ENCODE measurements at regions not wholly inside any gene's neighbourhood (a gene's known extent, or its start where the extent isn't known, plus 50 kb on each side); places are given as distances from the start of the nearest gene placed in this dataset.
"Not testable (repeated sequence)": the region's sequence is repeated elsewhere in the genome, so short reads cannot be mapped to it uniquely, and the experiment has no call there.

DNA sequence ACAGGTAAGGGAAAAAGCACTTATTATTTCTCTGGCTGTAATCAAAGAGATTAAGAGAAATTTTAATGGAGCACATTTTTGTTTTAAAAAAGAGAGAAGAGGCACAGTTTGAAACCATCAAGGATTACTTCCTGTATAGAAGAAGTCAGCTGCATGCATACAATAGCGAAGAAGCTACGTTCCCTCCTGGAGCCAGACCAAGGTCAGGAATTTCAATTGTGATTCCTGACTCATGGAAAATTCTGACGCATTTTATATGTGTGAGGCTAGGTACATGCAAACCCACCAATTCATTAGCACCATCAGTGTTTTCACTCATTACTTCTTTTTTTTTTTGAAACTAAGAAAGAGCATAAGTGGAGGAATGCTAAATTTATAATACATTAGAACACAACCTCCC, 232.7 kb upstream of the SGK1 start:
- no peak for DNase-seq

DNA sequence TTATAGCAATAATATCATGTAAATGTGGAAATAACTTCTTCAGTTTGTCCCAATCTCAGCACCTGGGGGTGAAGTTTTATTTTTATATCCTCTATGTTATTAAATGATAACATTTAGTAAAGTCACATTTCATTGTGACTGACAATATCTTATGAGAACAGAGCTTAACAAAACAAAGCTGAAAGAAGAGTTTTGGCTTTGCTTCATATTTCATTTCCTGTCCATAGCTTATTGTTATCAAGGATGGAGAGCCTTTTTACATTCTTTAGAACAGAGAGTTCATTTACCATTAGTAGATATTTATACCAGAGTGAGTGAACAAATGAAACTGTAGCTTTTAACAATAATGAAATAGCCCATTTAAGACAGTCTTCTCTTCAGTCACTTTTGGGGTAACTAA, 231.9 kb upstream of the SGK1 start:
- no peak for DNase-seq

DNA sequence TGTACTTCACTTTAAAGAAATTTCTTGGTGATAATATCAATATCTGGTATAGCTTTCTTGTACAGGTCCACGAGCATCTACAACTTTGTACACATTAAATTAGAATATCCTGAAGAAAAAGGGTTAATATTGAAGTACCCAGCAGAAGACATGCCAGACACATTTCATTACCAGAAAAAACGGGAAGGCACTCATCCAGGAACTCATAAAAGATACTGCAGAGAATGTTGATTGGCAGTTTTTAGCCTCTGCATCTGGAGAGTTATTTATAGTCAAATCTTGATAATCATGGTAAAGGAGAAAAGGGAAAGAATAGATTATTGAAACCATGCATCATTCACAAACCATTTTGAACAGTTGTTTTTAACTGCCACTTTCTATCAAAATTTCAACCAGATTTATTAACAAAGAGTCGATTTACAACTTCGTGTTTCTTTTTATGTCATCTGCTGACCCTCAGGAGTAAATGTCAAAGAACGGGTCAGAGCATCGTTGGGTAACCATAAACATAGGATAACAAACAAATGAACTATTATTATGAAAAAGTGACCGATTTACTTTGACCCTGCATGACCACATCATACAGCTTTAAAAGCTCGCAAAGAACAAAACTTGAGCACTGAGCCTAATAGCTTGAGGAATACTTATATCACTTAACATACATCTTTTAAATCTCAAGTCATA, 229.2 kb upstream of the SGK1 start:
- no peak for DNase-seq

DNA sequence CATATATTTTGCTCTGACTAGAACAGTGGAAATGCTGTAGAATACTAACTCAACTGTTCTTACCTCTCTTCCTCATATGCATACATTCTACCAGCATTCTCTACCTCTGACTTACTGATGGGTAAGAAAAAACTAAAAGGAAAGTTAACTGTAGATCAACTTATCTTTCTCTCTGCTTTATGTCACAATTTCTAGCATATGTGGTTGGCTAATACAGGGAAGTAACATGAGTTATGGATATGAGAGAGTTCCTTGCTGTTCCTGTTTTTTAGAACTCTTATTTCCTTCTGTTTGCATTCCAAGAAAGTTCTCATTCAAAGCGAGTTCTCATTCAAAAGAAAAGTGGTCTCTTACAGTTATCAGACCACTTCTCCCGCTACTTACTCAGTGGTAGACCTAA, 226.8 kb upstream of the SGK1 start:
- DNase-seq, result no peak

DNA sequence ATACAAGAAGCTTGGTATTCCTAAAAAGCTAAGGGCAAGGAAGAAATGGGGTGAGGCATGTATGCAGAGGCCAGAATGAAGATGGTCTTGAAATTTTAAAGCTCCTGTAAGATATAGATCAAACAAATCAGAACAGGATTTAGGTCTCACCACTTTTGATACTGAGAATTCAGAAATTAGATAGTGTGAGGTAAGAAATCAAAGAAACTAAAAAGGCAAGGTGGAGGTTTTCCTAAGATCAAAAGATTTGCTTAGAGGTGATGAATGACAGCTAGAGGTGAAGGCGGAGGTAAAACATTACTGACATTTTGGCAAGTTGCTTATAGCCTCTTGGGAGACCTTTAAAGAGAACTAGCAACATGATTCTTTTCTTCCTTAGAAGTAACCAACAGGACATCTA, 225.2 kb upstream of the SGK1 start:
- no peak for DNase-seq

DNA sequence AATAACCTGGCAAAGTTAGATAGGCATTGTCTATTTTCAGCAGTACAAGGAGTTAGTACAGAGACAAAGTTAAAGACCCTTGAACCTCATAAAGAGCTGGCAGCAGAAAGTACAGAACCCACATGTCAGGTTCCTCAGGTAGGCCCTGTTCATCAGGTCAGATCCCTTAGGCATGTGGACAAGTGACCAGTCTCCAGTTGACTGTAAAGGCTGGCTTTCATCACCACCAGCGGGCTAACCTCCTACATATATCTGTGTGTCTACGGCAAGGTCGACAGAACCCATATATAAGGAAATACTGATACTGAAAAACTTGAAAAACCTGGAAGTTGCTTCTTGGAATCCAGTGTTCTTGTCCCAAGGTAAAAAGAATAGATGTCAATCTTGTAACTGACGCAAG, 223.1 kb upstream of the SGK1 start:
- DNase-seq, result no peak

DNA sequence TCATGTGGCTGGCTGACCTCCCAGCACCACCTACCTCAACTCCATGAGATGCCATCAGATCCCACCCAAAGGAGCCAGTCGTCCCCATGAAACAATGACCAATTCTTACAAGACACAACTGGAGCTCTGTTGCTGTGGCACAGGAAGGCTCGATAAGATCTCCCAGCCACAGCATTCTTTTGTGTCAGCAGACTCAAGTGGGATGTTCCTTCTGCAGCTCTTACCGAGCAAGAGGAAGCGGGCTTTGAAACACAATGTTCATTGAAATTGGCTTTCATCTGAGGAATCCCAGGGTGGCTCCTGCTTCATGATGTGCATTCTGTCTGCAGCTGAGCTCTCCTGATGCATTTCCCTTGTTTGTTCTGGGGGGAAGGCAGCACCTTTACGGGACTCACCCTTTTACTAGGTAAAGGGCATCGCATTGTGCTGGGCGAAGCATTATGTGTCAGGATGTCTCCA, 222.0 kb upstream of the SGK1 start:
- DNase-seq, result no peak

DNA sequence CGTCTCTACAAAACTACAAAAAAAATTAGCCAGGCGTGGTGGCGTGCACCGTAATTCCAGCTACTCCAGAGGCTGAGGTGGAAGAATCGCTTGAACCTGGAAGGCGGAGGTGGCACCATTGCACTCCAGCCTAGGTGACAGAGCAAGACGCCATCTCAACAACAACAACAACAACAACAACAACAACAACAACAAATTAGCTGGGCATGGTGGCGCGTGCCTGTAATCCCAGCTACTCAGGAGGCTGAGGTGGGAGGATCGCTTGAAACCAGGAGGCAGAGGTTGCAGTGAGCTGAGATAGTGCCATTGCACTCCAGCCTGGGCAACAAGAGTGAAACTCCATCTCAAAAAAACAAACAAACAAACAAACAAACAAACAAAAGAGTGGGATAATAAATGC, 219.9 kb upstream of the SGK1 start:
- DNase-seq, result not testable (repeated sequence)

DNA sequence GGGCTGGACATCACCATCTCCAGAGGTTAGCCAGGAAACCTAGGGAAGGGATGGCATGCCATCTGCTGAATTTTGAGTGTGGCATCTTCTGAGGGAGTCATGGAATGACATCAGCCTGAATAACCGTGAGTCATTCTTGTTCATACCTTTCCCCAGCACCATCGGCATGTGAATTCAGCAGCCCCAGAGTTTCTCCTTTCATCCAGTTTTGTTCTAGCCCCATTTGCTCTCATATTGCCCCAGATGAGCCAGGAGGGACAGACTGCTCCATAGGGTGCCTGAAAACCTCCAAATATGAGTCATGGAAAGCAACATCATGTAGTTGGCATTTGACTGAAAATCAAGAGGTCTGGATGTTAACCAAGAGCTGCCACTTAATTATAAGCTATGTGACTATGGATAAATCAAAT, 219.2 kb upstream of the SGK1 start:
- no peak for DNase-seq

DNA sequence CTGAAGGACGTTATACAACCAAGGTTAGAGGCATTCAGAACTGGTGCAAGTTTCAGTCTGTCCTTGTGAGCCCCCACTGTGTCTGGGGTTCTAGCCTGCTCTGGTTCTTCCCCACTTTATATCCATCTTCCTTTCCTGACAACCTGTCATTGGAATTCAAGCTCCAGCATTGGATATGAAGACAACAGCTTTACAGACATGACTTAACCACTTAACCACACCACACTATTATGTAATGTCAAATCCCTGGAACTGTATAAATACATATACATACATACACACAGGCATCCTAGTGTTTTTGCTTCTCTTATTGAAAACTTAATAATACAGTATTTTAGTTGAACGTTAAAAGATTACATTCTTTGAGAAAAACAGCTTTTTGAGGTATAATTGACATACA, 217.9 kb upstream of the SGK1 start:
- DNase-seq, result no peak

DNA sequence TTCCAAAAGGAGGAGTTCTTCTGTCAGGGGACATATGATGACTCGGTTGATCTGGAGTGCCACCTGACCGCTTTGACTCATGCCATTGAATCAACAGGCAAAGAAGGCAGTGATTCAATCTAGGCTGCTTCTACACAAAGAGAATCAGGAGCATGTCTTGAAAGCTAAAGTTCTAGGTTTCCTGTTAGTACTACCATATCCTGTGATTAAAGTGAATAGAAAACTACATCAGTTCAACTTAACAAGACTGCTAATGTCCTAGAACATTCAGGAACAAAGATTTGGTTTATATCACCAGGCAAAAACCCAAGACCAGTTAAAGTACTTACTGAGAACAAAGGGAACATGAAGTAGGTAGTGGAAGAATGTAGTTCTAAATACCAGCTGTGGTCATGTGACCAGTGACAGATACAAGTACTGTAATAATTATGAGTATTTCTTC, 216.8 kb upstream of the SGK1 start:
- DNase-seq, result no peak

DNA sequence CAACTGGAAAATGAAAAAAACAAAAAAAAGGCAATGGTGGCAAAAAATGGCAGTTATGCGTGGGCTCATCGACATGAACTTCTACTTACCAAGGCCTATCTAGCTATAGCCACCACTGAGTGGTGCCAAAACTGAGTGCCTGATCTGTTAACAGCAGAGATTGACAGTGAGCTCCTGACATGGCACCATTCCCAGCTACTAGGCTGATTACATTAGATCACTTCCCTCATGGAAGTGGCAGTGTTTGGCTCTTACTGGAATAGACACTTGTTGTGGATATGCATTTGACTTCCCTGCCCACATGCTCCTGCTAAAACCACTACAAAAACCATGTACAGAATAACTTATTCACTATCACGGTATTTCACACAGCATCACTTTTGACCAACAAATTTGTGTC, 216.1 kb upstream of the SGK1 start:
- DNase-seq, result no peak

DNA sequence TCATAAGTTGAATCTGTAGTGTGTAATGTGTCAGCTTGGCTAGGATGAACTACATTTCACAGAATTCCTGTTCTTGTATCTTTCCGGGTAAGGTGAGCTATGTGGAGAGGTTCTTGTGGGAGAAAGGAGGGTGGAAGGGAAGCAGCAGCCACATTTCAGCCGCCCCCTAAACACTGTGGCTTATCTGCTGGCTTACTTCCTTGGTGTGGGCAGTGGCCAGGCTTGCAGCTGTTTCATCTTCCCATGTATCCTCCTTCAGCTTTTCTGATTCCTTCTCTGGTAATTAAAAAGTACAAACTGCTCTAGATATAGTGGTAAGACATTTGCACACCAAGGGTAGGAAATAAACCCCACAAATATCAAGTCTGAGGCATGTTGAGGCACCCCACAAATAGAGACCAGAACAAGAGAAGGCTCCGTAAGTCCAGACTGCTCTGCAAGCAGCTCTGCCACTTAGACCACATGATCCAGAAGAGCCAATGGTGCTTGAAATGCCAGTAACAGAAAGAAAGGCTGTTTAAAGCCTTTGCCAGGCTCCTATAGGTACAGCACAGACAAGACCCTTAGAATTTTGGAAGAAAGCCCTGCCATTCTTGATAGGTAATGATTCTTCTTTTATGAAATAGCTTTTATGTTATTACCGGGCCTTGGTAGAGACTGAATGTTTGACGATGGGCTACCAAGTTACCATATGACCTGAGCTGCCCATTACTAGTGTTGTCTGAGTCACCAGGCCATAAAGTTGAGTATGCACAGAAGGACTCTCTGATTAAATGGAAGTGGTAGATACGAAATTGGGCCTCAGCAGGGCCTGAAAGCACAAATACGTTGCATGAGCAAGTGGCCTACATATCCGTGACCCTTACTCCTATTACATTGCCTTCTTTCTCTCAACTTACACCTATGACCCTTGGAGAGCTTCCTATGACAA, 215.0 kb upstream of the SGK1 start:
- DNase-seq, result no peak

DNA sequence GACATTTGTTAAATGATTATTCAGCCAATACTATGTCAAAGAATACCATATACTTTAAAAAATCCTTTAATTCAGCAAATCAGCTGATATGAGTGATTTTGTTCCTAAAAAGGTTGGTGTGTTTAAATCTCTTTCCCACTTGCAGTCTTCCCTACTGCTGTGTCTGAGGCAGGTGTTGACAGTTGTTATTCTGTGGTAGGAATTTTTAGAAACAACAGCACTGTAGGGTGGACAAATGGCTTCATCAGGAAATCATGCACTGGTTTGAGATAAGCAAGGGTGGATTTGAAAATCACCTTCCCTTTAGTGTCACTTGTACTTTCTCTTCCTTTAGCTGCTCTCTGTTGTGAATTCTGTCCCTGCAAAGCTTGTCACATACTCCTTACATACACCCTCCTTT, 213.7 kb upstream of the SGK1 start:
- DNase-seq, result no peak

DNA sequence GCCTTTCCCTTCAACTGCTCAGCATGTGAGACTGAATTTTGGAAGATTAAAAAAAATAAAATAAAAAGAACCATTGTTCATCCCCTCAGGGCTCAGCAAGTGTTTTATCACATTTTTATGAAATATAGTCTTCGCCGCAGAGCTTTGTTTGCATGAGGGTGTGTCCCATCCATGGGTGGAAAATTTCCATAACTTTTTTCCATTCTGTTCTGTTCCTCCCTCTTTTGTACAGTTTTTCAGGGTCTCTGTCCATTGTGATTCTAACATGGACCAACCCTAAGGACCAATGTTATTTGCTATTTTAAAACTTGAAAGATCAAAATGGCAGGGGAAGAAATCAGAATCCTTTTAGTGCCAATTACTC, 213.3 kb upstream of the SGK1 start:
- DNase-seq, result no peak

DNA sequence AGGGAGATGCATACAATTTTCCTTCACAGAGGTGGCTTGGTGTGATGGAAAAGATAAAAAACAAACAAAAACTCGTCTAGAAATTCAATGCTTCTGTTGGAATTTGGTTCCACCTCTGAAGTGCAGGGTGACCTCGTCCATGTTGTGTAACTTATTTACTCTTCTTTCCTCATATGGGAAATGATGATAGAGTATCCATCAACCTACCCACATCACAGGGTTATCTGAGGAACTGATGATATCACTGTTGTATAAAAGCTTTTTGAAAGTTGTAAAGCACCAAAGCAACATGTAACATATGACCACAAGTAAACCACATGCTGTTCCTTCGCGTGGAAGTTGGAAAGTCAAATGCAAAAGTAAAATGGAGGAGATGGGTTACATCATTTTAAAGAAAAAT, 212.0 kb upstream of the SGK1 start:
- peak; percentile 23 to 30 for DNase-seq

DNA sequence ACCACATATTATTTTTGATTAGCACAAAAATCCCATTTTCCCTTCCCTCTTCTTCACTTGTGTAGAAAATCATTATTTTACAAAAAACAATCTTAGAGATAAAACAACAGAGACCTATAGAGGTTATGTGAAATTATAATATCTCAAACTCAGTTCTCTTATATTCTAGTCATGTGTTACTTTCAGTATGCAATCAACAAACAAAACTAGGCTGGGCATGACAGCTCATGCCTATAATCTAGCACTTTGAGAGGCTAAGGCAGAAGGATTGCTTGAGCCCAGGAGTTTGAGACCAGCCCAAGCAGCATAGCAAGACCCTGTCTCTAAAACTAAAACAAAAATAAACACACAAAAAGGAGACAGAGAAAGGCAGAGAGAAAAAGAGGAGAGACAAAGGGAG, 211.4 kb upstream of the SGK1 start:
- DNase-seq, result no peak

DNA sequence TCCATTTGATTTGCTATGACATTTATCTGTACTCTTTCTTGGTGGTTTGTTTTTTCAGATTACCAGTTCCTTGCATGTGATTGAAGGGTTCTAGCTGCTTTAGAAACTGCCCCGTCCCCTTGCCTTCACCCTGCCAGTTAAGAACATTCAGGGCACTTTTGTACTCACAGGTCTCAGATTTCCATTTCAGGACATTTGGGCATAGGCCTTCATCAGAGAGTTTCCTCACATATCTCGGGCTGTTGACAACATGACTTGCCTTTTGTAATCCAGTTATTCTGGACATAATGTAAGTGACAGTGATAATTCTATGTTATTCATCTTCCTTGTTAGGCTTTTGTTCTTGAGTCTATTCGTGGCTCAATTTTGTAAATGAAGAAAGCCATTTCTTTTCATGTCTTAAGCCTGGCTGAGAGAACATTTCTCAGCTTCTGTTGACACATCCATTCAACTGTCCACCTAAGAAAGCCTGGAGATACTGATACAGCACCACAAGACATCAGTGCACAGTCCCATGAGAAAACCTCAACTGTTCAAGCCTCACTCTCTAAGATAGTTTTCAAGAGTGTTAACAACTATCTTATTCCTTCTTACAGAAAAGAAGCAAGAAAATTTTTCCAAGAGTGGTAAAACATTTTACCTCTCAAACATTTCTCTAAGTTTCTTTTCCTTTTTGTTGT, 209.3 kb upstream of the SGK1 start:
- DNase-seq, result no peak

DNA sequence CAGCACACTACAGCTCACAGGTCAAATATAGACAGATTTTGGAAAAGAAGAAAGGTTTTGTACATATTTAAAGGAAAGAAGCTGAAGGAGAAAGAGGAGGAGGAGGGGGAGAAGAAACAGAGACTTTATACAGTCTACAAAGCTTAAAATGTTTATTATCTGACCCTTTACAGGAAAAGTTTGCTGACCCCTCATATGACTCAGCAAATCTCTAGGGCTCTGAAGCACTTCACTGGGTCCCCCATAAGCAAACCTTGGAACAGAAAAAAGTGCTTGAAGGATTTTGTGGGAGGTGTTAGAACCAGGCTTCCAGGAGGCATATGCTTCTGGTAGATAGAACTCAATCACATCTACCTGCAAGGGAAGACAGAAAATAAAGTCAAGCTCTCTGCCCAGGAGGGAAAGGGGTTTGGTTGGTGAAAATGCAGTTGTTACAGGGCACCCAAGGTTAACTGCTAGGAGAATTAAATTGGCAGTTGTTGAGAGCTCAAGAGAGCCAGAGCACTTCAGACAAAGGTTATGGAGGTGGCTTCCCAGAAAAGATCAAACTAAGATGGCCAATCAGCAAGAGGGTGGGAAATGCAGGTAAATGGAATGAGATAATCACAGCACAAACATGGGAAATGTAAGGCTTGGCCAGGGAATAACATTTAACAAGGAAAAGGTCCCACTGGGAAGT, 207.4 kb upstream of the SGK1 start:
- no peak for DNase-seq

DNA sequence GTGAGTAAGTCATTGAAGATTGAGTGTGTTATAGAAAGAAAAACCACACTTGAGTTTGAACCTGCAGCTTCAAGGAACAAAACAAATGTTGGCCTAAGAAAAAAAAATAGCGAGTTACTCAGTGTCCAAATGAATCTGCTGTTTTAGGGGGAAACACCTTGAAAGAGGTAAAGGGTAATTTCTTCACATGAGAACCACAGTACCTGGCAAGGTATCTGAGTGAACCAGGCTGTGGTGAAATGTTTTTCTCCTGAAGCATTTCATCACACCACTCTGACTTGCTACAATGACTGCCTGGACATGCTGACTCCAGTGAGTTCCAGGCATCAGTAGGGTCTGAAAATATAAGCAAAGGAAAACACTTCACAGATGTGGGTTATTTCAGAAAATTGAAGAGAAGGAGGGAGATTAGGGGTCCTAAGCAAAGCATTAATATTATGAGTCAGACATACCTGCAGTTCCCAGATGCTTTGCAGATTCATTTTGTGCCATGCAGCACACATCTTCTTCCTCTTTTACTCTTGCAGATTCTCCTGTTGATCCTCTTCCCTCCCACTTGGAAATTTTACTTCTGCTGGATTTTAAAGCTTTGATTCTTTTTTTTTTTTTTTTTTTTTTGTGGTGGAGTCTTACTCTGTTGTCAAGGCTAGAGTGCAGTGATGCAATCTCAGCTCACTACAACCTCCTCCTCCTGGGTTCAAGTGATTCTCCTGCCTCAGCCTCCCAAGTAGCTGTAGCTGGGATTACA, 206.2 kb upstream of the SGK1 start:
- peak in 1 of 2 donors; percentile 13 for DNase-seq

DNA sequence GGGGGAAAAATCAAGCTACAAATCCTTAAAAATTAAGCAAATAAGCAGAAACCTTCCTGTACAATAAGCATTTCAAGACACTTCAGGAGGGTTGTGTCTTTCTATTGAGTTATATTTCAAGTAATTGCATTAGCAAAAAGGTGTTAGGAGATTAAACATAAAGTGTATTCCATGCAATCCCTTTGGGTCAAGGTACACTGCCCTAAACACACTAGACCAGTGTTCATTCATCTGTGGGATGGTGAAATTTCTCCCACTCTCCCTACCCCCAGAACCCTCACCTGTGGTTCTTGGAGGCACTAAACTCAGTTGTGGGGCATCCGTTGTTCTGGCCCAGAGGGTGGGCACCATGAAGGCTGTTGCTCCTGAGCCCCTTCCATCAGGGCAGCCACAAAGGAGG, 205.1 kb upstream of the SGK1 start:
- DNase-seq, result no peak

DNA sequence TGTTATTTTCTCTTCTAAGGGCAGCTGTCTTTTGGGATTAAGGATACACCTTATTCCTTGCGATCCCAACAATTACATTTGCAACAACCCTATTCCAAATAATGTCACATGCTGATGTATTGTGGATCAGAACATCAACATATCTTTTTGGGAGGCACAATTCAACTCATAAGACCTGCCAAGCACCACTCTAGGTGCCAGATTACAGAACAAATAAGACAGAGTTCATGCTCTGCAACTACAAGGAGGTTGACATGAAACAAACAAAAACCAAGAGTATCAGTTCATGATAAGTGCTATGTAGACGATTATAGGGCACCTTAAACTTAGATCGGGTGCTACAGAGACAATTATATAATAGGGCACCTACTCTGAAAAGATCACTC, 203.2 kb upstream of the SGK1 start:
- DNase-seq, result no peak
